Karpas-422 (cell line): ENCODE measurements at regions not wholly inside any gene's neighbourhood (a gene's known extent, or its start where the extent isn't known, plus 50 kb on each side); places are given as distances from the start of the nearest gene placed in this dataset.

Experiments used
- DNase-seq: peaks from one replicate; pipeline ENCODE4 v3.0.0-alpha.2; 2015
- H2AFZ ChIP-seq: fragments of 200-600 bp; sonication (generic); 2 replicates; pipeline ENCODE4 v1.6.1; 2014; ENCODE audit warnings: antibody characterized with exemption, low read length, mixed read lengths
- H3K27ac ChIP-seq: fragments of 200-600 bp; sonication (generic); 2 replicates; pipeline ENCODE4 v1.5.1; 2014; ENCODE audit warnings: mild to moderate bottlenecking, low read length, moderate library complexity
- H3K27me3 ChIP-seq: fragments of 200-600 bp; sonication (generic); 2 replicates; pipeline ENCODE4 v1.6.1; 2014; ENCODE audit warnings: low read length, mixed read lengths
- H3K36me3 ChIP-seq: fragments of 200-600 bp; sonication (generic); 2 replicates; pipeline ENCODE4 v1.6.1; 2014; ENCODE audit warnings: low read length, mixed read lengths; ENCODE audit not compliant: insufficient read depth
- H3K4me1 ChIP-seq: fragments of 200-600 bp; sonication (generic); 2 replicates; pipeline ENCODE4 v1.6.1; 2014; ENCODE audit warnings: mild to moderate bottlenecking, low read length, mixed read lengths
- H3K4me2 ChIP-seq: fragments of 200-600 bp; sonication (generic); 2 replicates; pipeline ENCODE4 v1.6.1; 2014; ENCODE audit warnings: low read length, low read depth, mild to moderate bottlenecking; ENCODE audit not compliant: poor library complexity, severe bottlenecking
- H3K4me3 ChIP-seq: fragments of 200-600 bp; sonication (generic); 2 replicates; pipeline ENCODE4 v1.5.1; 2014; ENCODE audit warnings: mild to moderate bottlenecking, antibody characterized with exemption, low read length, mixed read lengths
- H3K79me2 ChIP-seq: fragments of 200-600 bp; sonication (generic); 2 replicates; pipeline ENCODE4 v1.6.1; 2014; ENCODE audit warnings: mild to moderate bottlenecking, low read length, mixed read lengths
- H3K9ac ChIP-seq: fragments of 200-600 bp; sonication (generic); 2 replicates; pipeline ENCODE4 v1.6.0; 2014; ENCODE audit warnings: low read length
- H3K9me2 ChIP-seq: fragments of 200-600 bp; sonication (generic), shearing (Covaris generic); replicated peaks from 2 replicates; pipeline ENCODE4 v1.6.0; 2014; ENCODE audit warnings: mild to moderate bottlenecking, low read length, moderate library complexity; ENCODE audit not compliant: insufficient read depth
- H3K9me3 ChIP-seq: fragments of 300-700, 200-600 bp; sonication (generic); 2 replicates; pipeline ENCODE4 v1.6.1; 2014; ENCODE audit warnings: low read length, mixed read lengths
- H4K20me1 ChIP-seq: fragments of 200-600 bp; sonication (generic); 2 replicates; pipeline ENCODE4 v1.6.1; 2014; ENCODE audit warnings: mild to moderate bottlenecking, antibody characterized with exemption, low read length, low read depth; ENCODE audit not compliant: insufficient read depth

DNA sequence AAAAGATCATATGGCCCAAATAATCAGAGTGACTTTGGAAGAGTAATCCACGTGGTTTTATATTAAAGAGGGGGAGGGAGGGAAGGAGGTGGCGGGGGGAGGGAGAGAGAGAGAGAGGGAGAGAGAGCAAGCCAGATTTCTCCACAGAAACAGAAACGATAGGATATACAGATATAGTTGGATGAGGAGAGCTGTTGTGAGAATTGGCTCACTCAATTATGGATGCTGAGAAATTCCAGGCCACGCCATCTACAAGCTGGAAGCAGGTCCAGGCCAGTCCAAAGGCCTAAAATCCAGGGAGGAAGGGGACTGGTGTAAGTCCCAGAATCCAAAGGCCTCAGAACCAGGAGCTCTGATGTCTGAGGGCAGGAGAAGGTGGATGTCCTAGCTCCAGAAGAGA is 75.5 kb downstream of the CXCL12 start:
- no peak for DNase-seq
- H3K4me3 ChIP-seq, result no peak overlapping the region
- H2AFZ ChIP-seq, result no peak overlapping the region
- no peak overlapping the region for H3K4me2 ChIP-seq
- no peaks in the 10 kb centered on the region for H3K9me2 ChIP-seq
- H3K36me3 ChIP-seq, result no peaks in the 10 kb centered on the region
- H3K27me3 ChIP-seq, result no peaks in the 10 kb centered on the region
- H3K9ac ChIP-seq, result no peak overlapping the region
- H4K20me1 ChIP-seq, result no peaks in the 10 kb centered on the region
- peaks cover 11% of the 10 kb centered on the region for H3K4me1 ChIP-seq
- H3K79me2 ChIP-seq, result no peaks in the 10 kb centered on the region
- no peak overlapping the region for H3K27ac ChIP-seq
- H3K9me3 ChIP-seq, result no peaks in the 10 kb centered on the region

DNA sequence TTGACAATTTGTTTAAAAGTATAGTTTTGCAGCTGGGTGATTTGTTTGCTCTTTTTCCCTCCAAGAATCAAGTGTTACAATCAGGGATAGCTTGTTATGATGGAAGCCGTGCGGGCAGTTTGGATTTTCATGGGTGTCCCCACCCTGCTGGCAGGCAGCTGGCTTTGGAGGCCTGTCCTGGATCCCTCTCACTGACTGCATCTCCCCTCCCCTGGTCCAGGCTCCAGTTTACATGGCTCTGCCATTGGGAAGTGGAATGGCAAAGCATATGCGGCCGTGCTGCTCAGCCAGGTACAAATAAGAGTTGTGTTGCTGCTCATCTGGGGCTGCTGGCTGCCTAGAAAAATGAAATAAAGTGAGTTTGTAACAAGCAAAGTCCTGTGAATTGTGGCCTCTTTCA is 76.0 kb downstream of the CXCL12 start:
- H4K20me1 ChIP-seq, result no peaks in the 10 kb centered on the region
- no peaks in the 10 kb centered on the region for H3K27me3 ChIP-seq
- DNase-seq, result no peak
- no peak overlapping the region for H3K4me2 ChIP-seq
- H3K4me1 ChIP-seq, result peaks cover 11% of the 10 kb centered on the region
- no peaks in the 10 kb centered on the region for H3K9me3 ChIP-seq
- no peaks in the 10 kb centered on the region for H3K36me3 ChIP-seq
- H3K27ac ChIP-seq, result no peak overlapping the region
- no peaks in the 10 kb centered on the region for H3K9me2 ChIP-seq
- no peak overlapping the region for H2AFZ ChIP-seq
- H3K9ac ChIP-seq, result no peak overlapping the region
- H3K79me2 ChIP-seq, result no peaks in the 10 kb centered on the region
- no peak overlapping the region for H3K4me3 ChIP-seq

DNA sequence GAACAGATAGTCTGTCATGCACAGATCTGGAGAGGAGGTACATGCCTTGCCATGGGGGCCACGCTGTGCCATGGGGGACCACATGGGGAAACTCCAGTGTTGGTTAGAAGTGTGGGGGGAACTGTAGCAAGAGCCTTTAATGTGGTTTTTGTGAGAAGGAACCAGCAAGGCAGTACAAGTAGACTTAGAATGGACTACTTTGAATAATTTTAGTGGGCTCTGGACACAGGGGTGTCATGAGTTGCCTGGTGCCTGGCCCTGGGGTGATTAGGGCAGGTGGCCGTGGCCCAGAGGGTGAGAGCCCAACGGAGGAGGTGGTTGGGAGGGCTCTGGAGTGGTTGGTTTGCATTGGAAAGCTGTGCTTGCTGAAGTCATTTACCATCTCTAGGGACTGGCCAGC is 77.2 kb downstream of the CXCL12 start:
- no peak overlapping the region for H2AFZ ChIP-seq

DNA sequence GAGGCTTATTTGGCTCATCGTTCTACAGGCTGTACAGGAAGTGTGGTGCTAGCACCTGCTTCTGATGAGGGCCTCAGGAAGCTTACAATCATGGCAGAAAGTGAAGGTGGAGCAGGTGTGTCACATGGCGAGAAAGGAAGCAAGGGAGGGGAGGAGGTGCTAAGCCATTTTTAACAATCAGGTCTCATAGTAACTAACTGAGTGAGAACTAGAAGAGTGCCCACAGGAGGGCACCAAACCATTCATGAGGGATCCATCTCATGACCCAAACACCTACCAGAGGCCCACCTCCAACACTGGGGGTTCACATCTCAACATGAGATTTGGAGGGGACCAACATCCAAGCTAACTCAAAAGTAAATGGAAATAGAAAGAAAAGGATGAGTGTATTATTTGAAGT is 78.1 kb downstream of the CXCL12 start:
- peaks cover 12% of the 10 kb centered on the region for H3K4me1 ChIP-seq
- no peak overlapping the region for H2AFZ ChIP-seq
- no peak overlapping the region for H3K9ac ChIP-seq
- no peaks in the 10 kb centered on the region for H4K20me1 ChIP-seq
- H3K4me2 ChIP-seq, result no peak overlapping the region
- no peaks in the 10 kb centered on the region for H3K36me3 ChIP-seq
- DNase-seq, result peak; percentile 70
- no peaks in the 10 kb centered on the region for H3K9me2 ChIP-seq
- H3K27ac ChIP-seq, result no peak overlapping the region
- no peaks in the 10 kb centered on the region for H3K27me3 ChIP-seq
- H3K9me3 ChIP-seq, result no peaks in the 10 kb centered on the region
- H3K79me2 ChIP-seq, result no peaks in the 10 kb centered on the region
- H3K4me3 ChIP-seq, result no peak overlapping the region

More for the DNA sequence above, 77.2 kb downstream of the CXCL12 start:
- peaks cover 11% of the 10 kb centered on the region for H3K4me1 ChIP-seq
- no peak overlapping the region for H3K4me3 ChIP-seq
- H3K9ac ChIP-seq, result no peak overlapping the region
- no peaks in the 10 kb centered on the region for H3K79me2 ChIP-seq
- no peak overlapping the region for H3K27ac ChIP-seq
- H3K9me2 ChIP-seq, result no peaks in the 10 kb centered on the region
- H3K9me3 ChIP-seq, result no peaks in the 10 kb centered on the region
- no peaks in the 10 kb centered on the region for H3K27me3 ChIP-seq
- no peaks in the 10 kb centered on the region for H3K36me3 ChIP-seq
- H3K4me2 ChIP-seq, result no peak overlapping the region
- DNase-seq, result no peak
- no peaks in the 10 kb centered on the region for H4K20me1 ChIP-seq

DNA sequence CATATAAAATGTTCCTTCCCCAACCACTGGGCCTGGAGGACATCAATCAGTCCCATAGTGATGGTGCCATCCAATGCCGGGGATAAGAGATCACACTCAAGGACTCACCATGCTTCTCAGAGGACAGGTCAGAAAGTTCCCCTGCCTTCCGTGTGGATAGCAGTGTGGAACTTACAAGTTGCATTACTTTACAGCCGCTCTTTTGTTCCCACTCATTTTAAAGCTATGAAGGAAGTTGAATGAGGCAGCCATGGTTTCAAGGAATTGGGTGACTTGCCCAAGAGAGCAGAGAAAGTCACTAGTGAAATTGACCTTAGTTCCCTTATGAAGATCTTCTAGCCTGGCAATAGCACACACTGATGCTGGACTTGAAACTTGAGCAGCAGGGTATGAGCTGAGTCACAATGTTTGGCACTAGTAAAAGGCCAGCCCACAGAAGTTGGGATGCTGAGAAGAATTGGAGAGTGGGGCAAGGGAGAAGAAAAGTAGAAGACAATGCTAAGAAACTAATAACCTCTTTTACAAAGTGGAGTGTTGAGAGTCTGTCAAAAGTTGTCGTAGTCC is 78.7 kb downstream of the CXCL12 start:
- Histone ChIP-seq H3K9me3 (no peaks in the 10 kb centered on the region), H3K9me2 (no peaks in the 10 kb centered on the region), H3K4me2 (no peak overlapping the region), H3K27me3 (no peaks in the 10 kb centered on the region), H3K4me3 (no peak overlapping the region), H3K79me2 (no peaks in the 10 kb centered on the region), H4K20me1 (no peaks in the 10 kb centered on the region), H3K36me3 (no peaks in the 10 kb centered on the region), H3K9ac (no peak overlapping the region), H3K27ac (no peak overlapping the region), H2AFZ (no peak overlapping the region), H3K4me1 (peaks cover 15% of the 10 kb centered on the region)
- DNase-seq, result no peak

DNA sequence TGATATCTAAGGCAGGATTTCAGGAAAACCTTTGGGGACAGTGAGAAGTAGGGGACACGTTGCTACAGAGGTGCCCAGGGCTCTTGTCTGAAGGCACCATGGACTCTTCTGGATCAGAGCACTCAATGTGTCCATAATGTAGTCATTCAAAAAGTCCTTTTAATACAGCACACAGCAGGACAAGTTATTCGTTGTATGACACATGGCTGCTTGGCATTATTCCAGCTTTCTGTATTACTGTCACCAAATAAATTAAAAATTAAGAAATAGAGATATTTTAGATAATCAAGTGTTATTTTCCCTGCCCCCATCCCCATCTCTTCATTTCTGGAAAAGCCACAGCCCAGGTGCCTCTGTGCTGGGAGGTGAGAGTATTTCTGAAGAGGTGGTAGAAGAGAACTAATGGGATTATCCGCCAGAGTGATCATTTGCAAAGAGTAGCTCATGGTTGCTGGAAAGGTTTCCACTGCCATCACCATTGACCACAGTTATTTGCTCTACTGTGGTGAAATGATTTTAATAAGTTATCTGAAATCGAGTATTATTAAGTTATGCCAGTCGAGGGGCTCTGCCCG is 83.0 kb downstream of the CXCL12 start:
- Histone ChIP-seq H3K9me2 (no peaks in the 10 kb centered on the region), H3K4me3 (no peak overlapping the region), H4K20me1 (no peaks in the 10 kb centered on the region), H3K9ac (no peak overlapping the region), H3K27ac (no peak overlapping the region), H3K79me2 (no peaks in the 10 kb centered on the region), H2AFZ (no peak overlapping the region), H3K27me3 (no peaks in the 10 kb centered on the region), H3K4me2 (no peak overlapping the region), H3K4me1 (peaks cover 27% of the 10 kb centered on the region), H3K9me3 (no peaks in the 10 kb centered on the region), H3K36me3 (no peaks in the 10 kb centered on the region)
- no peak for DNase-seq

DNA sequence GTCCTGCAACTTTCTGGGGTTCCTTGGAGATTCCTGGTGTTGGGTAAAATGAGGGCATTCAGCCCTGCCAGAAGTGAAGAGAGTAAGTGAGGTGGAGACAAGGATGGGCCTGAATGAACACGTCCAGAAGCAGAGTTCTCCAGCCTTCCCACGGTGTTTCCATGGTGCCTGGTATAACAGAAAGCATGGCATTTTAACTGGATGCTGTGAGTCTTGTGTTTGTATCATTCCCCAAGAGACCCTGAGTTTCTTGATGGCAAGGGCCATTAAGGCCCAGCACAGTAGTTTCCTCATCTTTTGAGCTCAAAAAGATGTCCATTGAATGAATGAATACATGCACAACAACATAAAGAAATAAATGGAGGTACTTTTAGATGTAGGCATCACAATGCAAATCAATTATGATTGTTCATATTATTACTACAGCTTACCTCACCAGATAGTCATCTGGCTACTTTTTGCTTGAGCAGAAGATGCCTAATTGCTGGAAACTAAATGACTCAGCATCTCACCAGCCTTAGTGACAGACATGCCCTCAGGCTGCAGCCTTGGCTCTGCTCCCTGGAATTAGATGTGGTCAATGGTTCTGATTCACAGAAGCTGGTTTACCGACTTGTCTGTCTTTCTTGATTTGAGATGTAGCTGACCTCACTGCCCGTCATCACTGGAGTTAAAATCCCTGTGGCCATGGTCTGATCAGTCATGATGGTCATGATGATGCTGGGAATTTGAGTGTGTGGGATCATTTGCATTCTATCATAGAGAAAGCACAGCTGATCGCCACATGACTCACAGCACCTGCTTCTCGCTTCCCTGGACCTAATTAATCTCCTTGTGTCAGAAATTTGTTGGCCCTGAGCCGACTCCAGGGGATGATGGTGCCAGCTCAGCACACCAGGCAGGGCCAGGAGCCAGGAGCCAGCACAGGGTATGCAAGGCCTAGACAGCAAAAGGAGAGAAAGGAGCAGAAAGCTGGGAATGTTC is 83.9 kb downstream of the CXCL12 start:
- DNase-seq, result peak; percentile 52

DNA sequence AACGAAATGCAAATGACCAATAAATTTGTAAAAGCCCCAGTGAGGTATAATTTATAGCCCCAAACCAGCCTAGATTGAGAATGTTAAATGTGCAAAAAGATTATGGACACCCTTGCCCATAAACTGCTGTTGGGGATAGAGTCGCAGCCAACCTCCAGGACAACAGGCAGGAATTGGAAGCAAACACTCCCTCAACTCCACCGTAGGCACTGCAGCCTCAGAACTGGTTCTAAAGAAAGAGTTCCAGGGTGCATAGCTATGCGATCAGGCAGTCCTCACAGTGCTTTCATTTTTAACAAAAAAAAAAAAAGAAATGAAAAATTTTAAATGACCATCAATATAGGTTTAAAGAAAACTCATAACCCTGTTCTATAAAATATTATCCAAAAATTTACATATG is 86.2 kb downstream of the CXCL12 start:
- H3K4me2 ChIP-seq, result no peak overlapping the region
- H3K9me2 ChIP-seq, result no peaks in the 10 kb centered on the region
- H2AFZ ChIP-seq, result no peak overlapping the region
- H3K4me1 ChIP-seq, result peaks cover 27% of the 10 kb centered on the region
- no peak for DNase-seq
- no peaks in the 10 kb centered on the region for H3K79me2 ChIP-seq
- no peaks in the 10 kb centered on the region for H3K9me3 ChIP-seq
- H3K4me3 ChIP-seq, result no peak overlapping the region
- no peak overlapping the region for H3K9ac ChIP-seq
- no peaks in the 10 kb centered on the region; the same call in 1 of the 2 replicates for H3K27me3 ChIP-seq
- H3K27ac ChIP-seq, result no peak overlapping the region
- no peaks in the 10 kb centered on the region for H4K20me1 ChIP-seq
- no peaks in the 10 kb centered on the region for H3K36me3 ChIP-seq

More for the DNA sequence above, 83.9 kb downstream of the CXCL12 start:
- no peak overlapping the region for H2AFZ ChIP-seq
- no peaks in the 10 kb centered on the region for H3K9me3 ChIP-seq
- peaks cover 27% of the 10 kb centered on the region for H3K4me1 ChIP-seq
- H3K9ac ChIP-seq, result no peak overlapping the region
- H3K27ac ChIP-seq, result peak overlapping the region; percentile 41
- H3K79me2 ChIP-seq, result no peaks in the 10 kb centered on the region
- H3K27me3 ChIP-seq, result no peaks in the 10 kb centered on the region
- no peaks in the 10 kb centered on the region for H4K20me1 ChIP-seq
- H3K36me3 ChIP-seq, result no peaks in the 10 kb centered on the region
- no peak overlapping the region for H3K4me3 ChIP-seq
- no peaks in the 10 kb centered on the region for H3K9me2 ChIP-seq
- no peak overlapping the region for H3K4me2 ChIP-seq
